NCI-H774 (cell line): ENCODE measurements at regions not wholly inside any gene's neighbourhood (a gene's known extent, or its start where the extent isn't known, plus 50 kb on each side); places are given as distances from the start of the nearest gene placed in this dataset.

Experiments used
- DNase-seq: peaks from one replicate; lab custom pipeline; 2025; lab: John Stamatoyannopoulos, UW

GRCh38 chr15:79659691-79660090 is 227.6 kb downstream of the MINAR1 start:
- no peak for DNase-seq

- no peak for DNase-seq
Observed at GRCh38 chr15:79661411-79661810, 229.3 kb downstream of the MINAR1 start.

DNA sequence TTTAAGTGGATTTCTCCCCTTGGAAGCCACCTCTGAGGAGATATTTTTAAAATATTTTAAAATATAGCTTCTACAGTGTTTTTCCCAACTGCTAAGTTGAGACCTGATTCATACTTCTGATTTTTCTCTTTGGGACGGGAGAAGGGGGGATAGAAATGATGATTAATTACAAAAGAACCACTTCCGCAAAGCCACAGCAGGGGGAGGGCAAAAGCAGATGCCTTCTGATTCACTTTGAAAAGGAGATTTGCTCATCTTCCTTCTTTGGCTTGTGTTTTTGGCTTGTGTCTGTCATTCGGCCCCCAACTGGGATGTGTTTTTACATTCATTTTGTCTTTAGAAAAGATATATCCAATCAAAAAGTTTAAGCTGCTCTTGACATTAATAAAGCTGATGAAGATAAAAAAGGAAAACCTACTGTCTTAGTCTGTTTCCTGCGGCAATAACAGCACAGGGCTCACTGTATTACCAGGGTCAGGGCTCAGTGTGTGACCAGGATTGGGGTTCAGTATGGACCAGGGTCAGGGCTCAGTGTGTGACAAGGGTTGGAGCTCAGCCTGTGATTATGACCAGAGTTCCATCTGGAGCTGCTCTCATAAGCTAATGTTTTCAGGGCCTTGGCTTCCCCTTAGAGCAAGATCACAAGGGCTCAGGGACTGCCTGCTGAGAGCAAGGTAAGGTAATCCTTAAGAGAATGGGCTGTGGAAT is 223.2 kb downstream of the MTHFS start:
- no peak for DNase-seq

DNA sequence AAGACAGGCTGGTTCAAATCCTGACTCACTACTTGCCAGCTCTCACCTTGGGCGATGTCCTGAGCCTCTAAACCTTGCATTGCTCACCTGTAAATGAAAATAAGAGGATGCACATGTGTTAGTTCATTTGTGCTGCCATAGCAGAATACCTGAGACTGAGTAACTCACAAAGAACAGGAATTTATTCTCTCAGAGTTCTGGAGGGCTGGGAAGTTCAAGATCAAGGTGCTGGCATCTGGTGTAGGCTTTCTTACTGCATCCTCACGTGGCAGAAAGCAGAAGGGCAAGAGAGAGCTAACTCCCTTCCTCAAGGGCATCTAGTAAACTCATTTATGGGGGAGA is 222.7 kb downstream of the MTHFS start:
- DNase-seq, result no peak

GRCh38 chr15:79675982-79676381 is 220.8 kb downstream of the MTHFS start:
- DNase-seq, result no peak

GRCh38 chr15:79676621-79677020 is 220.2 kb downstream of the MTHFS start:
- no peak for DNase-seq

GRCh38 chr15:79677241-79677640 is 219.6 kb downstream of the MTHFS start:
- no peak for DNase-seq

GRCh38 chr15:79678032-79678701 is 218.6 kb downstream of the MTHFS start:
- DNase-seq, result no peak

- no peak for DNase-seq
Observed at GRCh38 chr15:79680720-79681119, 216.1 kb downstream of the MTHFS start.

- DNase-seq, result no peak
Observed at GRCh38 chr15:79682285-79682684, 214.5 kb downstream of the MTHFS start.

GRCh38 chr15:79682851-79683288 is 213.9 kb downstream of the MTHFS start:
- no peak for DNase-seq

- no peak for DNase-seq
Observed at GRCh38 chr15:79689030-79689429, 207.8 kb downstream of the MTHFS start.

DNA sequence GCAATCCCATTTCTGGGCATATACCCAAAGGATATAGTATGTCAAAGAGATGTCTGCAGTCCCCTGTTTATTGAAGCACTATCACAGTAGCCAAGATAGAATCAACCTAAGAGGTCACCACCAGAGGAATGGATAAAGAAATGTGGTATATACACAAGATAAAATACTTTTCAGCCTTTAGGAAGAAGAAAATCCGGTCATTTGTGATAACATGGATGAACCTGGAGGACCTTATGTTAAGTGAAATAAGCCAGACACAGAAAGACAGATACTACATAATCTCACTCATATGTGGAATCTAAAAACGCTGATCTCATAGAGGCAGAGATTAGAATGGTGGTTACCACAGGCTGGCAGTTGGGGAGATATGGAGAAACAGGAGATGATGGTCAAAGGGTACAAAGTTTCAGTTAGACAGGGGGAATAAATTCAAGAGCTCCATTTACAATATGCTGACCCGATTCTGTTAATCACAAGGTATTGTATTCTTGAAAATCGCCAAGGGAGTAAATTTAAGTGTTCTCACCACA is 195.8 kb downstream of the MTHFS start:
- DNase-seq, result no peak

GRCh38 chr15:79702621-79703020 is 194.2 kb downstream of the MTHFS start:
- no peak for DNase-seq

GRCh38 chr15:79721256-79721655 is 175.6 kb downstream of the MTHFS start:
- DNase-seq, result no peak

GRCh38 chr15:79724312-79724711 is 172.5 kb downstream of the MTHFS start:
- DNase-seq, result no peak

DNA sequence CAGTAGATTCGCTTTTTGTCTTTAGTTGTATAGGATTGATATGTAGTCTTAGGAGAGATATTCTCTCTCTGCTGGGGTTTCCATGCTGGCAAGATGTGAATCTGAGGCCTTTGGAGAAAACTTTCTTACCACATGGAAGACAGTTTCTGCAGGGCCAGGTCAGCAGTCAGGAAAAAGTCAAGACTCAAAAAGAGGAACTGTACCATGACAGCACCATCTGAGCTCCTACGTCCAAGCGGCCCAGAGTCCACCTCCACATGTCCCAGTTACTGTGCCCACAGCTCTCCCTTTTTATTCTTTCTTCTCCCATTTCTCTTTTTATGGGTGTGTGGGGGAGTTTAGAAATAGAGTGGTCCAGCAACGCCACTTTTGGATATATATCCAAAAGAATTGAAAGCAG is 172.0 kb downstream of the MTHFS start:
- DNase-seq, result no peak

DNA sequence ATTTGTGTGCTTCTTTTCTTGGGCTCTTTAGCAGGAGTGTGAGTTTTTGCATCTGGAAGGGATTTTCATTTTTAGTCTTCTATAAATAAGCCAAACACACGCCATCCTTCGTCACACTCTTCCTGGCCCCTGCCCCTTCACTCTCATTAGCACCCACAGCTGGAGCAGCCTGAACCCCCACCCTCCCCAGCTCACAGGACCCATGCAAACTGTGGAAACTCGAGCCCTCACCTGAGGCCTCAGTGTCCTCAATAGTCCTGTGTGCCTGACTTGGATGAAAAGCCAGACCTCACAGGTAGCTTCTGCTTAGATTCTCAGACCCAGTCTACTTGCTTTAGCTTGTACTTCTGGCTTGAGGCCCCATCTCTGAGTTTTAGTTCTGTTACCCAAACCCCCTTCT is 167.9 kb downstream of the MTHFS start:
- DNase-seq, result no peak

DNA sequence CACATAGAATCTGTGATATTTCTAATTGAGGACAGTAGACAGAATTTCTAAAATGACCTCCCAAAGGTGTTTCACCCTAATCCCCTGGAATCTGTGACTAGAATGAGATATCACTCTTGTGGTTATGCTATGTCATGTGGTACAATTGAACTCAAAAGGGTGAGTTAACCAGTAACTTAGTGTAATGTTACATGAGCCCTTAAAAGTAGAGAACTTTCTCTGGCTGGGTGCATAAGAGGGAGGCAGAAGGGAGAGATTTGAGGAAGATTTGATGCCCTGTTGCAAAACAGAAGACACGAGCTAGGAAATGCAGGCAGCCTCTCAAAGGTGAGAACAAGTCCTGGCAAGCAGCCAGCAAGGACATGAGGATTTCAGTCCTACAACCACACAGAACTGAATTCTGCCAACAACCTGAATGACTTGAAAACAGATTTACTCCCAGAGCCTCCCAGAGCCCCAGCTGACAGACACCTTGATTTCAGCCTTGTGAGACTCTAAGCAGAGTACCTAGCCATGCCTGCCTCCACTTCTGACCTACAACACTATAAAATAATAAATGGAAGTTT is 160.3 kb downstream of the MTHFS start:
- no peak for DNase-seq

GRCh38 chr15:79738143-79738542 is 158.7 kb downstream of the MTHFS start:
- DNase-seq, result no peak

DNA sequence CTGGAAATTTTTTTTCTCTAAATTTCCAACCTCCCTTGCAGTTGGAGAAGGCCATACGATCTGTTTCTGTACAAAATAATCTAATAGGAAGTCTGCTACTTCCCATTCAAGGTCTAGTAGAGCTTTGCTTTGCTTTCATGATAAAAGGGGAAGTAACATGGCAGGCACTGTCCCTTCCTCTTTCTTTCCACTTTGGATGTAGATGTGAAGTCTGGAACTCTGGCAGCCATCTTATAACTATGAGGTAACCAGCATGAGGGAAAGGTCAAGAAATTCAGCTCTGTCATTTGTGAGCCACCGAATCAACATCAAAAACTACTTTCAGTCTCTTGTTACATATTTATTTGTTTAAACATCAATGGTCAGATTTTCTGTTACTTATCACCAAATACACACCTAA is 156.3 kb downstream of the MTHFS start:
- no peak for DNase-seq

GRCh38 chr15:79743032-79743431 is 153.8 kb downstream of the MTHFS start:
- DNase-seq, result no peak

DNA sequence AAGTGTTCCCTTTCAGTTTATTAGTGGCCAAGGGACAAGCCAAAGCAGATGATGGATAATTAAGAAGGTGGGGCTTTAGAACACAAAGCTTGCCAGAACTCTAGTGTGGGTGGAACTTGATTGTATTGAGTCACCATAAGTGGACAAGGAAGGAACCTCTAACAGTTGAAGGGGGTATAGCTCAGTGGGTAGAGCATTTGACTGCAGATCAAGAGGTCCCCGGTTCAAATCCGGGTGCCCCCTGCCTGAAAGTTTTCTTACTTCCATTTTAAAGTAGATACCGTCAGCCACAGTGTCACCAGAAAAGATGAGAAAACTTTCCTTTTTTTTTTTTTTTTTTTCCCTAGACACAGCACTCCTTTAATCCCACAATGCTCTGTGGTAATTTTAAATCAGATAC is 152.3 kb downstream of the MTHFS start:
- DNase-seq, result peak; percentile 8
